NCI-H146 treated with DMSO at 0.1 percent for 48 hours (cell line): ENCODE measurements at regions not wholly inside any gene's neighbourhood (a gene's known extent, or its start where the extent isn't known, plus 50 kb on each side); places are given as distances from the start of the nearest gene placed in this dataset.
A peak's percentile ranks its signal among the peaks of the same experiment; 100 is the strongest.

Experiments used
- DNase-seq: peaks from one replicate; lab custom pipeline; 2025; ENCODE audit not compliant: unreplicated experiment; lab: John Stamatoyannopoulos, UW

DNA sequence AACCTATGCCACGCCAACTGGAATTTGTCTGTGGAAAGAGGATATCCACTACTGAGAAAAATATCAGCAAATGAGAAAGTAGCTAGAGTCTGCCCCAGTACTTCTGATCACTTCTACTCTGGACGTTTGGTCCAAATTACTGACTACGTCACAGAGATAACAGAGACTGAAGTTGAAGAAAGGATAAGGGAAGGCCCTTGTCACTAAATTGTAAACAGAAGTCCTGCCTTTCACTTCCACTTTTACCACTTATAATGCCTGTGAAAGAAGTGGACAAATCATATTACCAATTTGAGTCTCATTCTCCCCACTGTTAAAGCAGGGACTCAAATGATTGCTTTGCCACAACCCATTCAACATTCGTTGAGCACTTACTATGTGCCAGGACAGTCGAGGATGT, 173.9 kb upstream of the ERBB4 start:
- DNase-seq, result no peak

DNA sequence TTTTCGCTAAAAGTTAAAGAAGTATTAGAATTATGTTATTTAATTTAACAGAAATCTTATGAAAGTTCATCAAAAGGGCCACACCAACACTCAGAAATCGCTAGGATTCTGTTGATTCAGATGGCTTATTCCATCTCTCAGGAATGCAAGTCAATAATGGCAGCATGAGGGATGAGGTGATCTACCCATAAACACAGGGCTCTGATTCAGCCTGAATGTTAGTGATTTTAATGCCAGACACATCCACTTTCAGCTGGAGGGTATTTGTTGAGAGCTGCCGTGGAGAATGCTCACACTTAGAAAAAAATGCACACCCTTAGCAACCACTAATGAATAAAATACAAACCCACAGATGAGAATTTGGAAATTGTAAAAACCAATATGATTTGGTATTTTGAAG, 173.3 kb upstream of the ERBB4 start:
- DNase-seq, result no peak

DNA sequence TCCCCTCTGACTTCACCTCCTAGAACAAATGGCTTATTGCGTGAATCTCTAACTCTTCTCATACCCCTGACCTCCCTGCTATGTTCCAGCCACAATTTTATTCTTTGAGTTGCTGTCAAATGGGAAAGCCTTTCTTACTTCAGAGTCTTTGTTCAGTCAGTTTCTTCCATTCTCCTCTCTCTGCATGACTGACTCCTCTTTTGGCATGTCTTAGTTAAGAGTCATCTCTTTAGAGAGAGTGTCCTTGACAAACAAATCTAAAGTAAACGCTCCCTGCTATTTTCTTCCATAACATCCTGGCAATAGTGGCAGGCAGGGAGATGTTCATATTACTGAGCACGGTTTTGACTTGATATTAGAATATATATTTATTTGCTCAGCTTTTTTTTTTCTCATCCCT, 170.7 kb upstream of the ERBB4 start:
- DNase-seq, result no peak

DNA sequence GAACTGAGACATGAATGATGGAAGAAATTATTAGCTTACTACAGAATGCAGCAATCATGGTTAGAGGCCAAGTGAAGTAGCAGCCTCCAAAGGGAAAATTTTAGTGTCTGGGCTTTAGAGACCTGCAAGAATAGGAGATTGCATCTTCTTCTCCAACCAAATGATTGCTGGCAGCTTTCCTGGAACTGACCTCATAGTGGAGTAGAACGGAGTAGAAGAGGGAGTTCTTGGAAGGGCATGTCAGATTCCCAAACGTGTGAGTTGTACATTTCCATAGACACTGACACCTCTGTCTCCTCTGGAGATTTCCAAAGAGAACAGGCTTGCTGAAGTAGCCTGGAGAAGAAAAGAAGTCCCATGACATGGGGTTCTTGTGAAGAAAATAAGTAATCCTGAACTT, 169.8 kb upstream of the ERBB4 start:
- no peak for DNase-seq

DNA sequence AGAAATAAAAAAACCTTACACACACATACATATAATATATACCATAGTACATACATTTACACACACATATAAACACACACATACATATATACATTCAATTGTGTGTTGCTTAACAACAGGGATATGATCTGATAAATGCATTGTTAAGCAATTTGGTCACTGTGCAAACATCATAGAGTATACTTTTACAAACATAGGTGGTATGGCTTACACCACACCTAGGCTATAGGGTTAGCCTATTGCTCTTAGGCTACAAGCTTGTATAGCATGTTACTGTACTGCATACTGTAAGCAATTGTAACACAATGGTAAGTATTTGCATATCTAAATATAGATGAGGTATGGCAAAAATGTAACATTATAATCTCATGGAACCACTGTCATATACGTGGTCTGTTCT, 156.8 kb upstream of the ERBB4 start:
- DNase-seq, result no peak

DNA sequence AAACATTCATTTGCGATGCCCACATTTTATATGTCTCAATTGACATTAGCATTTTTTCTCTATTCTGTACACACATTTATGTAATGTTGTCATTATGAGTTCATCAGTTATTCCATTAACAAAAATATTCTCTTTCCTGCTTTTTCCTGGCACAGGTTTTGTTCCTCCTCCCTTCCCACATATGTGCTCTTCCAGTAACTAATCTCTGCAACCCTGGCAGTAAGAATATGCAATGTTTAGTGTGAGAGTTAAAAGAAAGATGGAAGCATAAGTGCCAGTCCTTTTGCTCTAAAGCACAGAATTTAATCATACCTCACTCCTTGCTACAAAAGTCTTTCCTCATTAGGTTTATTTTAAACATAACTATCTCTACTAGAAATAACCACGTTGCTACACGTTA, 155.8 kb upstream of the ERBB4 start:
- no peak for DNase-seq

DNA sequence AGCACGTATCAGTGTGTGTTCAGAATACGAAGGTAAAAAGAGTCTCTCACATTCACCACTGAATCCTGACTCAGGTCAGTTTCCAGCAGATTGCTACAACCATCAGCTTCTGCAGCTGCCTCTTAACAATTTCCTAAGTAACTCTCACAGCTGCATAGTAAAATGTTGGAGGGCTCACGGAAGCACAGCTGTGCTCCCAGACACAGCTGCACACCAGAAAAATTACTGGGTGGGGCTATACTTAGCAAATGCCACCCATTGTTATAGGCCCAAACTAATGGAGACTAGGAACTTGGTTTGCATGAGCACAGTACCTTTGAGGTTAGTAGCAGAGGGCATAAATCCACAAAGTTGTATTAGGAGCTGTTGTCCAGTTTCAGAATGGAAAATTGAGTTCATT, 153.9 kb upstream of the ERBB4 start:
- DNase-seq, result no peak

DNA sequence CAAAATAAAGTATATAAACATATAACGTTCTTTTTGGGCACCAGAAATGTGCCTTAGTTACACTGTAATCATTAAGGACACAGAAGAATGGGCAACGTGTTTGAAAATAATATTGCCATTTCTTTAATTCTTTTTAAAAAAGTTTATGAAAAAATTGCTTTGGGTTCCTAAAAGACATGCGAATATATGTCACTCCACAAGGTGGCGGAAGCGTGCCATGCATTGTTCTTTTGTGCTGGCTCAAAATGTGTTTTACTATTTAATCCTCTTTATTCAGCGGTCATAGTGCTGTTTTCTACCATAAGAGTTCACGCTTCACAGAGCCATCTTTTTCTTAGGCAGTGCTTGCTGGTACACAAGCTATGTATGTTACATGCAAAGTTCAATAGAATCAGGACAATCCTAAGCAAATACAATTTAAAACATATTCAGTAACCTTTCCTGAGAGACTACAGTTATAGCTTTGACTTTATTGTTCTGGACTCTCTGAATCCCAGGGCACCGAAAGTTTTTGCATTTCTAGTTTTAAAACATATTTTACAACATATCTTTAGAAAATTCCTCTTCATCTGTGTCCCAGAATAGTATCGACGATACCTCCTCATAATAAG, 147.8 kb upstream of the ERBB4 start:
- peak; percentile 0 for DNase-seq

DNA sequence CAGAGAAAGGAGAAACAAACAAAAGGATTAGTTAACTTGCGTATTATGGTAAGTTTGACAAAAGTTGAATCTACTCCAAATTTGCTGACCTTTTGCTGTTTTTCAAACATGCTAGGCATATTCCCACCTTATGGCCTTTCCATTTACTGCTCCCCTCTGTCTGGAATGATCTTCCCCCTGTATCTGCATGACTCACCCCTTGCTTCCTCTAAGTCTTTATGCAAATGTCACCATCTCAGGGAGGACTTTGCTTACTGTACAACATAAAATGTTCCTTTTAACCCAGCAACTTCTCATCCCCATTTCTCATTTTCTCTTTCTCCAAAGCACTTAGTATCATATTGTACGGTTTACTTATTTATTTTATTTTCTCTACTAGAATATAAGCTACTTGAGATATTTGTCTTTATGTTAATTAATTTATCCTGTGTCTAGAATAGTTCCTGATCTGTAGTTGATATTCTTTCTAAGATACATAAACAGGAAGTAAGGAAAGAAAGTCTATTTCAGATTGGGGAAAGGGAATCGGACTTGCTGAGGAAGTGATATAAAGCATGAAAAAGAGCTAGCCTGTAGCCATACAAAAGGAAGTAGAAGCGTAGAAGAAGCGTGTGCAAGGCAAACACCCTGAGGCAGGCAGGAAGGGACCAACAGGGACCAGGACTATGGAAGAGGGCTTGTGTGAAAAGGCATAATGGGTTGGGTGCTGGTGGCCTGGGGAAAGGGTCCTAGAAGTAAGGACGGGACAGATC, 144.9 kb upstream of the ERBB4 start:
- no peak for DNase-seq

DNA sequence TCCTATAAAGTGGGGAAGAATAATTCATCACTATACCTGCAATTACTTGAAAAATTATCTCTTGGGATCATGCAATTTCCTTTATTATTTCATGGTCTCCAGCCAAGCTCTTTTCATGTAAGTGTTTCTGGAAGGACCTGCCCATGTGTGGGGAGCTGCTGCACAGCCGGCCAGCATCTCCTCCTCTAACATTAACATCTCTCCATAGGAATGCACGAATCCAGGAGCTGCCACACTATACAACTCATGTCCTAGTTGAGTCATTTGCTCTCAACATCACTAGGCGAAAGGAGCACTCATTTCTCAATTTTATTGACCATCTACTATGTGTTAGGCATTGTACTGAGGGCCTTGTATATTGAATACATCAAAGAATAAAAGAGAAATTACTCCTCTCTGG, 144.3 kb upstream of the ERBB4 start:
- DNase-seq, result no peak

DNA sequence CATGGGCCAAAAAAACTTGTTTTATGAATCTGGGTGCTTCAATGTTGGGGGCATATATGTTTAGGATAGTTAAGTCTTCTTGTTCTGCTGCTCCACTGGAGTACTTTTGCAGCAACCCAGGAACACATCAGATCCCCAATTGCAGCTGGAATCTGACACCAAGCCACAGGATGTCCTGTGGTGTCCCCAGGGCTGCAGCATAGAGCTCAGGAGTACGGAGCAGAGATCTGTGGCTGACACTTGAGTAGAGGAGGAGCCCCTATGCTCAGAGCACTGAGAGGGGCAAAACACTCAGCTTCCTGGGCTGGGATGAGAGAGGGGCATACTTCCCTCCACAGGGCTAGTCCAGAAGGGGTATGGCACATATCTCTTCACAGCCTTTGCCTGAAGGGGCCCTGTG, 138.9 kb upstream of the ERBB4 start:
- no peak for DNase-seq

DNA sequence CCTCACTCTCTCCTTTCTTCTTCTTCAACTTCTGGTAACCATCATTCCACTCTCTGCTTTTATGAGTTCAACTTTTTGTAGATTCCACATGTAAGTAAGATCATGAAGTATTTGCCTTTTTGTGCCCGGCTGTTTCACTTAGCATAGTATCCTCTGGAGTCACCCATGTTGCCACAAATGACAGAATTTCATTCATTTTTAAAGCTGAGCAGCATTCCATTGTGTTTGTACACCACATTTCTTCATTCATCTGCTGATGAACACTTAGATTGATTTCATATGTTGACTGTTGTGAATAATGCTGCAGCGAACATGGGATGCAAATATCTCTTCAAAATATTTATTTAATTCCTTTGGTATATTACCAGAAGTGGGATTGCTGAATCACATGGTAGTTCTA, 133.6 kb upstream of the ERBB4 start:
- no peak for DNase-seq

DNA sequence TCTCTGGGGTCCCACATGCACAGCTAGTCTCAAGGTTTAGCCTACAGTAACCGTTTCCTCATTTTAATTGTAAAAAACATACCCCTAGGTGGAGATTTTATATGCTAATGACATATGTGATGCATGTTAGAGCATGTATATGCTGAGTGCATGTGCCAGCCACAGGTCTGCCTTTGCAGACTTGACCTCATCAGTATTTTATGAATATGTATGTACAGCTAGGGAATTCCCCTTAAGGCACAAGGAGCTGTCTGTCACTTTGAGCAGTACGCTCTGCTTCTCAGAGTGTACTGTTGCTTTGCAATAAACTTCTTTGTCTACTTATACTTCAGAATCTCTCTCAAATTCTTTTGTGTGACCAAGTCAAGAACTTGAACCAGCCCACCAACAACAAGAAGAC, 131.2 kb upstream of the ERBB4 start:
- no peak for DNase-seq

DNA sequence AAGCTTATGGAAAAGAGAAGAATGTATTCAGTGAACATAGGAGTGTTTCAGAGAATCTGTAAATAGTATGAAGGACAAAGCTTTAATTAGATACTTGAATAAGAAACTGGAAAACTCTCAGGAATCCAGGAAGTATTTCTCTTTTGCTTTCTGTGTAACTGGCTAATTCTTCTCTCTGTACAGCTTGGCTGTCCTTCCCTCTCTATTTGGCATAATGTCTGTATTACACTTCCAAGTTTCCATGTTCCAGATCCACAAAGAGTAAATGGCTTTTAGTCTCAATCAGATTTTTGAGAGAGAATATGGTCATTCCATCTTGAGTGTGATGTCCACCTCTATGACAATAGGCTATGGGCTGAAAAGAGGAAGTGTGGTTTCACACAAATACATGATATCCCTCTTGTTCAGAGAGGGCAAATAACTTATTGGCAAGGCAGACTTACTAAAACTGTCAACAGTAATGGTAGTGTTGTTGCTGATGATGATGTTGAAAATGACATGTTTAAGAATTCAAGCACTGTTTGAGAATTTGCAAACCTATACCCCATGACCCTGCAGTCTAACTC, 129.2 kb upstream of the ERBB4 start:
- no peak for DNase-seq

DNA sequence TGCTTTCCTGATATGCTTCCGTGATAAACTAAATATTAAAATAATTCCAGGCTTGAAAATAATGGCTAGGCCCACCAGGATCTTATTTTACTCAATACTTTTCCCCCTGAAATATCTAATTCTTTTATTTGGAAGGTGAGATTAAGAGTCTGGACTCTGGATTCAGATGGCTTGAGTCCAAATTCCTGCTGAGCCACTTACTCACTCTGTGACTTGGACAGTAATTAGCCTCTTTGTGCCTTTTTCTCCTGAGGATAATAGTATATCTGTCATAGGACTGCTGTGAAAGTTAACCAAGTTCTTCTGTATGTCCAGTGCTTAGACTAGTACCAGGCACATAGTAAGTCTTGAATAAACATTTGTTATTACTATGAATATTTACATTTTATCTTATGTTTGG, 127.3 kb upstream of the ERBB4 start:
- DNase-seq, result no peak

DNA sequence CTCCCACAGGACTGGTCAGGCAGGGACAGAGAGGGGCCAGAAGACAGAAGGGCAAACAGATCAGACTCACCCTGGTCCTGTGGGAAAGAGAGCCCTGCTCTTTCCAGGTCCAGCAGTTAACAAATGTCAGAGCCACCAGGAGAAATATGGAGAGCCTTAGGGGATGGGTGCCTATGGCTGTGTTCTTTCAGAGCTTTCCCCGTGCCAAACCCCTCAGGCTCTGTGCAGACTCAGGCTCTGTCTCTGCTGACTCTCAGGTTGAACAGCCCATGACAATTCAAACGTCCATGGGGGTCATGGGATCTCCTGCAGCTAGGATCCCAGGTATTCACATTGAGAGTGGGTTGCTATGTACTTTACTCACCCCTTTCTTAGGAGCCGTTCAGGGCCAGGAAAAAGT, 120.8 kb upstream of the ERBB4 start:
- no peak for DNase-seq

DNA sequence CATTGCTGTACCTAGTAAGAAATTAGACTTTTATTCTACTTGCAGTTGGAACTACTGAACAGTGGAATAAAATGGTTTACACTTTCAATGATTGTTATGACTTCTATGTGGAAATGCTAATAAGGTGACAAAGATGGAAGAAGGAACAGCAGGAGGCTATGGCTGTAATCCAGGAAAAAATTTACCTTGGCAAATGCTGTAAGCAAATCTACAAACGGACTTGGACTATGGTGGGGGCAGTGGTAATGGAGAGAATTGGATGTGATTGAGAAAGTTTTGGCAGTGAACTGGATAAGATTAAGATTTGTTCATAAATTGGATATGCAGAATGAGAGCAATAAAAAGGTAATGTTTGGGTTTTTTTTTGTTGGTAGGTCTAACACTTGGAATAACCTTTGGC, 111.0 kb upstream of the ERBB4 start:
- DNase-seq, result no peak

DNA sequence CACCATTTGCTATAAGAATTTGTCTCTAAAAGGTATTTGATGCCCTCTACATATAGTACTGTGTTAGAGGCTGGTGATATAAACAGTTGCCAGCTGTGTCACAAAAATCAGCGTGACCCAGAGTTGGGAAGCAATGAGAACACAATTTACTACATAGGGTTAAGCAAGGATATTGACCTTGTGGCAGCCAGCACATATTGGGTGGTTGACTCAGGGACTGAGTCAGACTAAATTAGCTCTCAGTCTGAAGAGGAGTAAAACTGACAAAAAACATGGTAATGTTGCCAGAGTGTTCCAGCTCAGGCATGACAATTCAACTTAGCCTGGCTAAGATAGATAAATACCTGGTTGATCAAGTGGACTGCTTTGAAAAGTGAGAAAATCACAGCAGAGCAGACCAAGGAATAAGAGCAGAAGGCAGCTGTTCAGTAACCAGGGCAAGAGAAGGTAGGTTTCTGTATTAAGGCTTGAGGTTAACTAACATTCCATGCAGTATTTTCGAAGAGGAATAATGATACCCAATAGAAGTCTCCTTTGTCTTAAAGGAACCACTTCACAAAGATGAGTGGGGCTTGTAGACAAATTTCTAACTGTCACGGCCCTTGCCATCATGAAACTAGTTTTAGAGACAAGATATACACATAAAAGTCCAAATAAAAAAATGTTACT, 108.2 kb upstream of the ERBB4 start:
- DNase-seq, result no peak

DNA sequence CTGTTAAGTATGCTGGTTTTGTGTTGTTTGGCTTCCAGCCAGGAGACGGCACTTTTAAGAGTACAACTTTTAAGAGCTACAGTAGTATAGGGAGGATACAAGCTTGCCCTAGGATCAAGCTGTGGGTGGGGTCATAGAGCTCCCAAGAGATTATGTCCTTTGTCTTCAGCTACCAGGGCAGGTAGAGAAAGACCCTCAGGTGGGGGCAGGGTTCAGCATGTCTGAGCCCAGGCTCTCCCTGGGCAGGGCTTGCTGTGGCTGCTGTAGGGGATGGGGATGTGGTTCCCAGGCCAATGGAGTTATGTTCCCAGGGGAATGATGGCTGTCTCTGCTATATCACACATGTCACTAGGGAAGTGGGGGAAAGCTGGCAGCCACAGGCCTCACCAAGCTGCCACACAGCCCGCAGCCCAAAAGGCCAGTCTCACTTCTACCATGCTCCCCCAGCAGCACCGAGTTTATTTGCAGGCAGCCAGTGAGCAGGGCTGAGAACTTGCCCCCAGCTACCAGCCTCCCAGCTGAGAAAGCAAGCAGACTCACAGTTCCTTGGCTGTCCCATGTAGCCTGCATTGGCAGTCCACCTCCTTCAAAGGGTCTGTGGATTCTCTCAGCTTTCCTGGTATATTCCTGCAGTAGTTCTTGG, 105.7 kb upstream of the ERBB4 start:
- no peak for DNase-seq

DNA sequence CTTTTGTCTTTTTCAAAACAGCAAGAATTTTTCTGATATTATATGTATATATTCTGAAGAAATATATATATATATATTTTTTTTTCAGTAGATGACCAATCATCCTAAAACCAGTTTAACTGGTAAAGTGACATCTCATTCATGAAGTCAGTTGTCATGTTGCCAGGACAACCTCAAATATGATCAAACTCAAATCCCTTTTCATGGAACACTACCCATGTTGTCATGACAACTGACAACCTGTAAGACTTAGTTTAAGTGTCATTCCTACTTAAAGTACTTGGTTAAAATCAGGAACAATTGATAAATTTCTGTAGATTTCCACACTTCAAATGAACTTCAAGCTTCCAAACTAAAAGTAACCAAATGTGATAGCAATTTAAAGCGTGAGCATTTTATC, 101.8 kb upstream of the ERBB4 start:
- no peak for DNase-seq

DNA sequence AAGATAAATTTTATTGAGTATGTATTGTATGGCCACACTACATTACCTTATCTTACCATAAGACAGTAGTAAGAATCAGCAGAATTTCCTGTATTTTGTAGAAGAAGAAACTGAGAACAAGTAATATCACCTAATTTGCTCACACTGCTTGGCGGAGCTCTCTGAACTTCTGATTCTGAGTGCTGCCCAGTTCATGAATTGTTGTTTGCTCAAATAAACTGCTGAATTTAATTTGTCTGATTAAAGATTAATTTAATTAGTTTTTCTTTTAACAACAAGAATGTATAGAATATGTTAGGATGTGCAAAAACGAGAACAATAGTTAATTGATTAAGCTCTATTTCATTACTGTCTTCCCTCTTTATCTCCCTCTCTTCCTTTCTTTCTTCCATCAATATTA, 100.1 kb upstream of the ERBB4 start:
- DNase-seq, result no peak

DNA sequence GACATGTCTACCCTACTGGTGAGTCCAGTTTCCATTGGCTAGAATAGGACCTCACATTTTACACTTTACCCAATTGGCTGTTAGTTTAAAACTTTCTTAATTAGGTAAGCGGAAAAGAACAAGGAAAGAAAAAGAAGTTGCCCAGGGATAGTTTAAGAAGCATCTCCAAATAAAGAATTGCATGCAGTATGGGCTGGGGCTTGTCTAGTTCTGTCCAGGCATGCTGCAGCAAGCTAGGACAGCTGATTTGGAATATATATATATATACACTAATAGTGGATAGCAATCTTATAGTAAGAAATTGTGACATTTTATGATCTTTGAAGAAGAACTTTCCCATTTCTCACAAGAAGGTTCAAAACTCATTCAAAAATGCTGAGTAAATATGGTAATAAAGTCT, 90.0 kb upstream of the ERBB4 start:
- DNase-seq, result no peak
